Keratinocyte (primary cell): ENCODE measurements at regions not wholly inside any gene's neighbourhood (a gene's known extent, or its start where the extent isn't known, plus 50 kb on each side); places are given as distances from the start of the nearest gene placed in this dataset.

Source experiments
- DNase-seq: peaks from one replicate; pipeline ENCODE4 v3.0.0-alpha.2; 2011; ENCODE audit warnings: low read depth, missing footprints, low spot score
- FAIRE-seq: peaks from 2 replicates; lab custom pipeline; 2011; peaks lifted over from hg19 to GRCh38; lab: Jason Lieb, UNC
- H2AFZ ChIP-seq: 2 replicates; pipeline ENCODE4 v1.6.0; 2012; ENCODE audit warnings: low read length, control low read depth, inconsistent platforms; ENCODE audit not compliant: control insufficient read depth
- H3K27ac ChIP-seq: 2 replicates; pipeline ENCODE4 v1.5.1; 2011; ENCODE audit warnings: low read length; ENCODE audit not compliant: control insufficient read depth, insufficient read depth
- H3K27me3 ChIP-seq: 3 replicates; pipeline ENCODE4 v1.6.0; 2011; ENCODE audit warnings: low read length; ENCODE audit not compliant: control insufficient read depth, insufficient read depth; ENCODE audit errors: extremely low read depth
- H3K36me3 ChIP-seq, 2 experiments: 2 replicates in 1 of 2; 3 replicates in 1 of 2; pipeline ENCODE4 v1.5.1; 2011; ENCODE audit warnings: low read length in 2 of 2, mild to moderate bottlenecking in 1 of 2; ENCODE audit not compliant: control insufficient read depth in 2 of 2, insufficient read depth in 2 of 2; ENCODE audit errors: extremely low read depth in 1 of 2
- H3K4me1 ChIP-seq: 3 replicates; pipeline ENCODE4 v1.5.1; 2011; ENCODE audit warnings: low read length; ENCODE audit not compliant: control insufficient read depth, insufficient read depth; ENCODE audit errors: extremely low read depth
- H3K4me2 ChIP-seq: 3 replicates; pipeline ENCODE4 v1.6.0; 2011; ENCODE audit warnings: low read depth, low read length; ENCODE audit not compliant: control insufficient read depth, insufficient read depth; ENCODE audit errors: extremely low read depth
- H3K4me3 ChIP-seq, 3 experiments: fragments of 200-600 bp in 1 of 3; sonication (generic) in 1 of 3; 2 replicates in 2 of 3; 3 replicates in 1 of 3; pipeline ENCODE4 v1.5.1; 2011 to 2016; ENCODE audit warnings: low read length in 3 of 3, mild to moderate bottlenecking in 3 of 3, control low read depth in 2 of 3, inconsistent platforms in 1 of 3, low read depth in 1 of 3, mixed read lengths in 1 of 3, mixed run types in 1 of 3, moderate library complexity in 1 of 3; ENCODE audit not compliant: control insufficient read depth in 2 of 3, insufficient read depth in 2 of 3; ENCODE audit errors: extremely low read depth in 1 of 3
- H3K79me2 ChIP-seq: 2 replicates; pipeline ENCODE4 v1.6.0; 2012; ENCODE audit warnings: low read length; ENCODE audit not compliant: control insufficient read depth, insufficient read depth
- H3K9ac ChIP-seq: 3 replicates; pipeline ENCODE4 v1.6.0; 2011; ENCODE audit warnings: low read length; ENCODE audit not compliant: control insufficient read depth, insufficient read depth; ENCODE audit errors: extremely low read depth
- H3K9me1 ChIP-seq: 3 replicates; pipeline ENCODE4 v1.6.0; 2011; ENCODE audit warnings: low read length; ENCODE audit not compliant: control insufficient read depth, insufficient read depth; ENCODE audit errors: extremely low read depth
- H3K9me3 ChIP-seq: 2 replicates; pipeline ENCODE4 v1.5.1; 2012; ENCODE audit warnings: low read depth, low read length; ENCODE audit not compliant: control insufficient read depth
- H4K20me1 ChIP-seq: 3 replicates; pipeline ENCODE4 v1.6.0; 2011; ENCODE audit warnings: low read length; ENCODE audit not compliant: control insufficient read depth, insufficient read depth; ENCODE audit errors: extremely low read depth
- CTCF ChIP-seq, 3 experiments: IDR thresholded peaks in 1 of 3; conservative IDR thresholded peaks in 1 of 3; optimal IDR thresholded peaks in 1 of 3; 2 replicates in 2 of 3; 3 replicates in 1 of 3; pipeline versions ENCODE3 to v1.5.1; 2011; ENCODE audit warnings: low read length in 3 of 3, mild to moderate bottlenecking in 3 of 3, moderate library complexity in 2 of 3, control low read depth in 1 of 3, inconsistent platforms in 1 of 3; ENCODE audit not compliant: insufficient read depth in 2 of 3; ENCODE audit errors: extremely low read depth in 1 of 3
- EZH2 ChIP-seq: IDR thresholded peaks from one replicate; pipeline ENCODE4 v1.6.1; 2012; ENCODE audit warnings: inconsistent platforms, mild to moderate bottlenecking, low read length, moderate library complexity
- dilution Hi-C: fragments of 300-500 bp; cut with MboI; formaldehyde crosslinking; loops from one replicate; pipeline ENCODE4 v1.7.0; 2020; ENCODE audit warnings: low sequenced_read_pairs; ENCODE audit not compliant: extremely low pct_ligation_motif_present

- Histone ChIP-seq H3K4me2 (no peak overlapping the region), H3K4me1 (no peaks in the 10 kb centered on the region), H3K27ac (no peak overlapping the region), H3K9ac (no peak overlapping the region), H3K9me1 (no peaks in the 10 kb centered on the region), H3K4me3 (no peak overlapping the region), H3K27me3 (no peaks in the 10 kb centered on the region), H3K36me3 (no peaks in the 10 kb centered on the region), H3K9me3 (peaks cover 2% of the 10 kb centered on the region), H2AFZ (no peak overlapping the region), H3K79me2 (no peaks in the 10 kb centered on the region), H4K20me1 (no peaks in the 10 kb centered on the region)
- dilution Hi-C loops = no loop called here
- TF ChIP-seq CTCF (optimal IDR thresholded peaks at IDR 0.05 in 1 of 3, IDR thresholded peaks at IDR 0.05 in 1 of 3, conservative IDR thresholded peaks at IDR 0.05 in 1 of 3; ENCODE audit: extremely low read depth in 1 of 3, insufficient read depth in 2 of 3, low read length in 3 of 3) (no peak), EZH2 (no peak)
- DNase-seq (no peak), FAIRE-seq (no peak)
Measured at GRCh38 chr16:76201385-76201784, 75.8 kb upstream of the CNTNAP4 start.

GRCh38 chr16:76204249-76204648 lies 73.0 kb upstream of the CNTNAP4 start:
- Histone ChIP-seq H3K9ac (no peak overlapping the region), H3K9me3 (peaks cover 2% of the 10 kb centered on the region), H3K27ac (no peak overlapping the region), H3K4me1 (no peaks in the 10 kb centered on the region), H4K20me1 (no peaks in the 10 kb centered on the region), H3K4me3 (no peak overlapping the region), H3K9me1 (no peaks in the 10 kb centered on the region), H3K79me2 (no peaks in the 10 kb centered on the region), H3K36me3 (no peaks in the 10 kb centered on the region), H2AFZ (no peak overlapping the region), H3K27me3 (no peaks in the 10 kb centered on the region), H3K4me2 (no peak overlapping the region)
- no peak for TF ChIP-seq EZH2
- TF ChIP-seq CTCF (optimal IDR thresholded peaks at IDR 0.05 in 1 of 3, IDR thresholded peaks at IDR 0.05 in 1 of 3, conservative IDR thresholded peaks at IDR 0.05 in 1 of 3; ENCODE audit: extremely low read depth in 1 of 3, insufficient read depth in 2 of 3, low read length in 3 of 3) = no peak
- FAIRE-seq = no peak
- dilution Hi-C loops = no loop called here
- DNase-seq = no peak
